Testis (tissue), 2 donors: ENCODE measurements at regions not wholly inside any gene's neighbourhood (a gene's known extent, or its start where the extent isn't known, plus 50 kb on each side); places are given as distances from the start of the nearest gene placed in this dataset.

Experiments
- DNase-seq: peaks from one replicate; pipeline ENCODE4 v3.0.0-alpha.2; 2019
- H3K27ac ChIP-seq, 2 donors: fragments of 200-600 bp; sonication (generic); one replicate each; pipeline ENCODE4 v1.5.1; 2019
- H3K27me3 ChIP-seq: fragments of 200-600 bp; sonication (generic); one replicate; pipeline ENCODE4 v1.5.1; 2019
- H3K36me3 ChIP-seq: fragments of 200-600 bp; sonication (generic); one replicate; pipeline ENCODE4 v1.5.1; 2017; ENCODE audit warnings: low read depth; ENCODE audit errors: missing control alignments
- H3K4me1 ChIP-seq: fragments of 200-600 bp; sonication (generic); one replicate; pipeline ENCODE4 v1.5.1; 2019
- H3K4me3 ChIP-seq, 2 donors: fragments of 200-600 bp; sonication (generic); one replicate each; pipeline ENCODE4 v1.5.1; 2017 to 2019
- H3K9me3 ChIP-seq: fragments of 200-600 bp; sonication (generic); one replicate; pipeline ENCODE4 v1.5.1; 2017
- POLR2A ChIP-seq: fragments of 450-650 bp; IDR thresholded peaks from one replicate; pipeline ENCODE4 v1.6.1; 2017; ENCODE audit warnings: antibody characterized with exemption, mild to moderate bottlenecking, moderate library complexity
- WGBS, 2 donors: methylation state at CpG; one replicate each; pipeline ENCODE4 v1.1.5; 2018; 5-methylcytosine and 5-hydroxymethylcytosine counted together
- intact Hi-C: fragments of 100-400 bp; cut with DNase I; formaldehyde crosslinking; loops from one replicate; pipeline ENCODE4 v1.15.1; 2023; ENCODE audit warnings: low total_unique reads
- TF ChIP-seq, protein P1 (sequence below), 3 experiments: fragments of 450-650 bp in 2 of 3; fragments of 200-600 bp in 1 of 3; sonication (generic) in 1 of 3; IDR thresholded peaks; one replicate each; pipeline ENCODE4 v1.5.1; 2016 to 2019; ENCODE audit warnings: antibody characterized with exemption in 3 of 3, mild to moderate bottlenecking in 2 of 3, moderate library complexity in 1 of 3

DNA sequence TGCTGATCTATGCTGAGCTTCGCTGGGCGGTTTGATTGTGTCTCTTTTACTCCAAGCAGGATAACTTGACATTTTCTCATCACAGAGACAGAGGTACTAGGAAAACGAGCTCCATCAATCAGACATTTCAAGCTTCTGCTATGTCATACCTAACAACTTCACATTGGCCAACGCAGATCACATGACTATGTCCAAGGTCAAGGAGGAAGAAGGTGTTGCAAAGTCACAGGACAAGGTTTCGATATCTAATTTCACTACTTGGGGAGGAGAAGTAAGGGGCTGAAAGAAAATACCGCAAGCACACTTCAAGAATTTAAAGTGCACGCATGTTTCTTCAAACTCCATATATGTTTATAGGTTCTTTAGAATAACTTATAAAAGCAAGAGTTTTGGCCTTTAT is 425.8 kb downstream of the CHL1 start:
- intact Hi-C loops: no loop called here

DNA sequence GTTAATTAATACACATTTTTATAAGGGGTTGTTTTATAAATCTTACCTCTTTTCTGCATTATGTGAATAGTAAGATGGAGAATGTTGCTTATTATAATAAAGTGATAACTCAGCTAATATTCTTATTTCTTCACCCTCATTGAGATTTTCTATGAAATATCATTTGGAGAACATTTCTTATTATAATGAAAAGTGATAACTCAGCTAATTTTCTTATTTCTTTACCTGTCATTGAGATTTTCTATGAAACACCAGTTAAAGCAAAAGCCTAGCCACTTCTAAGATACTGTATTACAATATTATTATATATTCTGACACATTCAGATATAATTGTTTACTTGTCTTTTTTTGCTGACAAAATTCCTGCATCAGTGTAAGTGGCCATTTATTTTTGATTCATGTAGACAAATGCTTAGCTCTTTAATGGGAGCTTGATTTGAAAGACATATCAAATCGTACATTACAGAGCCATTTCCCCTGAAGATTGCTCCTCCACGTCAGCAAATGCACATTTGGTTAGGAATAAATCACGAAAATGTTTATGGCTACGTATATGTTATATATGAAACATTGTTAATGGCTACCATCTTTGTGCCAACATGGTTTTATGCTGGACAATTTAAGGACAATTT is 427.5 kb downstream of the CHL1 start:
- no peak overlapping the region for H3K4me3 ChIP-seq
- TF ChIP-seq, protein P1, sequence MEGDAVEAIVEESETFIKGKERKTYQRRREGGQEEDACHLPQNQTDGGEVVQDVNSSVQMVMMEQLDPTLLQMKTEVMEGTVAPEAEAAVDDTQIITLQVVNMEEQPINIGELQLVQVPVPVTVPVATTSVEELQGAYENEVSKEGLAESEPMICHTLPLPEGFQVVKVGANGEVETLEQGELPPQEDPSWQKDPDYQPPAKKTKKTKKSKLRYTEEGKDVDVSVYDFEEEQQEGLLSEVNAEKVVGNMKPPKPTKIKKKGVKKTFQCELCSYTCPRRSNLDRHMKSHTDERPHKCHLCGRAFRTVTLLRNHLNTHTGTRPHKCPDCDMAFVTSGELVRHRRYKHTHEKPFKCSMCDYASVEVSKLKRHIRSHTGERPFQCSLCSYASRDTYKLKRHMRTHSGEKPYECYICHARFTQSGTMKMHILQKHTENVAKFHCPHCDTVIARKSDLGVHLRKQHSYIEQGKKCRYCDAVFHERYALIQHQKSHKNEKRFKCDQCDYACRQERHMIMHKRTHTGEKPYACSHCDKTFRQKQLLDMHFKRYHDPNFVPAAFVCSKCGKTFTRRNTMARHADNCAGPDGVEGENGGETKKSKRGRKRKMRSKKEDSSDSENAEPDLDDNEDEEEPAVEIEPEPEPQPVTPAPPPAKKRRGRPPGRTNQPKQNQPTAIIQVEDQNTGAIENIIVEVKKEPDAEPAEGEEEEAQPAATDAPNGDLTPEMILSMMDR (IDR thresholded peaks at IDR 0.05): no peak
- TF ChIP-seq POLR2A: no peak
- no peaks in the 10 kb centered on the region for H3K36me3 ChIP-seq
- intact Hi-C loops: no loop called here
- H3K9me3 ChIP-seq: no peaks in the 10 kb centered on the region
- DNase-seq: no peak
- no peak overlapping the region for H3K27ac ChIP-seq
- no peaks in the 10 kb centered on the region for H3K27me3 ChIP-seq
- no peaks in the 10 kb centered on the region for H3K4me1 ChIP-seq
- WGBS, 2 donors: 90 to 92% methylated on average over 4 of the region's 4 CpGs

More for the DNA sequence above, 425.8 kb downstream of the CHL1 start:
- Histone ChIP-seq H3K36me3 (no peaks in the 10 kb centered on the region), H3K27ac (no peak overlapping the region), H3K4me1 (no peaks in the 10 kb centered on the region), H3K4me3 (no peak overlapping the region), H3K9me3 (no peaks in the 10 kb centered on the region), H3K27me3 (no peaks in the 10 kb centered on the region)
- DNase-seq: no peak
- TF ChIP-seq, protein P1 (IDR thresholded peaks at IDR 0.05): no peak
- no peak for TF ChIP-seq POLR2A
- WGBS, 2 donors: 89 to 92% methylated on average over 7 of the region's 7 CpGs

DNA sequence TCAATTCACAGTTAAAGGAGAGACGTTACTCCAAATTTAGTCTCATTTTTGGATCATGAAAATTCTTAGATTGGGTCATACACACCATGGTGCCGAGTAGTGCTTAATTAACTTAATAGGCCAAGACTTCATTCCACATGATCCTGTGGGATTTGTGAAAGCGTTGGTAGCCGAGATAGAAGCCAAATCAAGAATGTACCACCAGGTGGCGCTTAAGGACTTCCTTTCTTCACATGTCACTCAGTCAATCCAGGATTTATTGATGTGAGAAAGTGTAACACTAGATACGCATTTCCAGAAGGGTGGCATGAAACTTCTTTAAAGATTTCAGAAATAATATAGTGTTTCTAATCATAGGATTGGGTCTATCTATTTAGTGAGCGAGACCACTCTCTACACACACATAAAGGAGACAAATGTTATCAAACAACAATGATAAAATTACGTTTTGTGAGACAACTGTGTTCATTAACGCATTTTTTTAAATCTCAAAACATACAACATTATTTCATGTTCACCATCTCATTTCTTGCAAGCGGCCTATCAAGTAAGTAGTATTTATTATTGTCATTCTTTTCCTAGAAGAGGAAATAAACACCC is 436.1 kb downstream of the CHL1 start:
- Histone ChIP-seq H3K4me3 (no peak overlapping the region), H3K9me3 (no peaks in the 10 kb centered on the region), H3K4me1 (no peaks in the 10 kb centered on the region), H3K36me3 (no peaks in the 10 kb centered on the region), H3K27ac (no peak overlapping the region), H3K27me3 (no peaks in the 10 kb centered on the region)
- TF ChIP-seq, protein P1 (IDR thresholded peaks at IDR 0.05): peak; percentile 60 to 64 (median 62)
- TF ChIP-seq POLR2A: no peak
- WGBS, 2 donors: 29 to 32% methylated on average over 10 of the region's 10 CpGs
- intact Hi-C loops: no loop called here
- peak; percentile 88 for DNase-seq

DNA sequence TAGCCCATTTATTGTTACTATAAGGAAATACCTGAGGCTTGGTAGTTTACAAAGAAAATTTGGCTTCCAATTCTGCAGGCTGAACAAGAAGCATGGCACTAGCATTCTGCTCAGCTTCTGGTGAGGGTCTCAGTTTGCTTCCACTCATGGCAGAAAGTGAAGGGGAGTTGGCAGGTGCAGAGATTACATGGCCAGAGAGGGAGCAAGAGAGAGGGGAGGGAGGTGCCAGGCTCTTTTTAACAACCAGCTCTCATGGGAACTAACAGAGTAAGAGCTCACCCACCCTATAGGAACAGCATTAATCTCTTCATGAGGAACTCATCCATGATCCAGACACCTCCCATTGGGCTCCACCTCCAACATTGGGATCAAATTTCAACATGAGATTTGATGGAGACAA is 437.9 kb downstream of the CHL1 start:
- Histone ChIP-seq H3K4me3 (no peak overlapping the region), H3K4me1 (no peaks in the 10 kb centered on the region), H3K27ac (no peak overlapping the region), H3K9me3 (no peaks in the 10 kb centered on the region), H3K27me3 (no peaks in the 10 kb centered on the region), H3K36me3 (no peaks in the 10 kb centered on the region)
- no peak for TF ChIP-seq POLR2A
- TF ChIP-seq, protein P1 (IDR thresholded peaks at IDR 0.05): no peak
- DNase-seq: no peak
- intact Hi-C loops: no loop called here

DNA sequence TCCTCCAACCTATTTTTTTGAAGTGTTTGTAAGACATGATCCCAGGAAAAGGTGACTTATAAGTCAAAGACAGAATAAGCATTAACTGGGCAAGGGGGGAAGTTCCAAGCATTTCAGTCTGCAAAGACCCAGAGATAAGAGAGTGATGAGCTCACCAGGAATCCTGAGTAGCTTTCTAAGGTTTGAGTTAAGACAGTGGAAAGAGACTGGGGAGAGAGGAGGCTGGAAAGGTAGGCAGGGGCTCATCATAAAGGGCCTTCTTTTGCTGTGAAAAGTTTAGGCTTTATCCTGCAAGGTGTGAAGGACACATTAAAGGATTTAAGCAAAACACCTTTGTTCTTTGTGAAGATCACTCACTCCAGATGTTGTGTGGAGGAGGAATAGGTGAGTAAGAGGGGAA is 438.8 kb downstream of the CHL1 start:
- DNase-seq: no peak
- TF ChIP-seq, protein P1 (IDR thresholded peaks at IDR 0.05): no peak
- no peak for TF ChIP-seq POLR2A
- Histone ChIP-seq H3K9me3 (no peaks in the 10 kb centered on the region), H3K27ac (no peak overlapping the region), H3K27me3 (no peaks in the 10 kb centered on the region), H3K4me1 (no peaks in the 10 kb centered on the region), H3K36me3 (no peaks in the 10 kb centered on the region), H3K4me3 (no peak overlapping the region)
- intact Hi-C loops: no loop called here
